Uterus (tissue), 2 donors: ENCODE measurements at regions not wholly inside any gene's neighbourhood (a gene's known extent, or its start where the extent isn't known, plus 50 kb on each side); places are given as distances from the start of the nearest gene placed in this dataset.

Experiments
- CTCF ChIP-seq, 4 experiments: fragments of 200-600 bp in 2 of 4; fragments of 450-650 bp in 2 of 4; sonication (generic) in 2 of 4; IDR thresholded peaks; one replicate each; pipeline ENCODE4 v1.5.1; 2016 to 2019; ENCODE audit warnings: antibody characterized with exemption in 4 of 4, mild to moderate bottlenecking in 2 of 4, moderate library complexity in 1 of 4
- POLR2A ChIP-seq, 2 donors: fragments of 450-650 bp; IDR thresholded peaks; one replicate each; pipeline ENCODE4 v1.6.1; 2016; ENCODE audit warnings: antibody characterized with exemption in 2 of 2, mild to moderate bottlenecking in 1 of 2, moderate library complexity in 1 of 2

DNA sequence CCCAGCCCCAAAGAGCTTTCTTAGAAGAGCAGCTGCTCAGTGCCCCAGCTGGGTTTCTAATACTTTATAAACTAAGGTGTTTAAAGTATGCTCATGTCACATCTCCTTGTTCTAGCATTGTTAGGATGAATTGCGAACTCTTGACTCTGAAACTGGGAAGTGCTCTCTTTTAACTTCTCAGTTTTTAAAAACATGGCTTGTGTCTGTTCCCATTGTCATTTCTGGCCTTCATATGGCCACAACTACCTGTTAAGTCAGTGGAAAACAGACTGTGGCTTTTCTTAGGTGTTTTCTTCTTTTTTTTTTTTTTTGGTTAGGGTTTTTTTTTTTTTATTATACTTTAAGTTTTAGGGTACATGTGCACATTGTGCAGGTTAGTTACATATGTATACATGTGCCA is 164.7 kb downstream of the KCNRG start:
- no peak for TF ChIP-seq POLR2A (IDR thresholded peaks at IDR 0.05)
- TF ChIP-seq CTCF (IDR thresholded peaks at IDR 0.05), result no peak
